ENCODE measurements at regions not wholly inside any gene's neighbourhood (a gene's known extent, or its start where the extent isn't known, plus 50 kb on each side); places are given as distances from the start of the nearest gene placed in this dataset.
"Not testable (repeated sequence)": the region's sequence is repeated elsewhere in the genome, so short reads cannot be mapped to it uniquely, and the experiment has no call there.

- Histone ChIP-seq H3K27ac (ENCODE audit: extremely low read depth, low read depth, low read length) (no peak overlapping the region), H3K4me3 (ENCODE audit: low read depth, low read length) (no peak overlapping the region), H3K4me1 (ENCODE audit: control insufficient read depth, insufficient read depth, low read length) (no peaks in the 10 kb centered on the region), H3K9me3 (ENCODE audit: control insufficient read depth, insufficient read depth, low read depth, low read length) (no peaks in the 10 kb centered on the region), H3K36me3 (ENCODE audit: control insufficient read depth in 2 of 2, insufficient read depth in 1 of 2, low read length in 2 of 2) (no peaks in the 10 kb centered on the region)
- CTCF ChIA-PET, result interaction anchor here (0.6 to 1.1 kb wide), 2 partner anchors 12 to 38 kb away, joined by 3 read pairs; no protein-coding TSS in a partner anchor
- POLR2A ChIA-PET, result no interaction called here
- TF ChIP-seq ZSCAN16 (tag by site-specific recombination; IDR thresholded peaks at IDR 0.05) (no peak), ZBTB1 (tag by site-specific recombination; IDR thresholded peaks at IDR 0.05) (no peak), ZNF785 (tag by site-specific recombination; IDR thresholded peaks at IDR 0.05) (no peak), ZNF677 (tag by site-specific recombination; IDR thresholded peaks at IDR 0.05) (no peak), ZNF114 (tag by site-specific recombination; IDR thresholded peaks at IDR 0.05) (no peak)
These were observed 125.0 kb upstream of the FAR2 start for GRCh38 chr12:29024117-29024516.

- no peaks in the 10 kb centered on the region for H3K4me1 ChIP-seq (ENCODE audit: control insufficient read depth, insufficient read depth, low read length)
- TF ChIP-seq ZFP41 (tag by site-specific recombination; IDR thresholded peaks at IDR 0.05; ENCODE audit: borderline replicate concordance) (no peak), ZIC2 (tag by site-specific recombination; IDR thresholded peaks at IDR 0.05) (no peak), ZNF548 (tag by site-specific recombination; IDR thresholded peaks at IDR 0.05) (no peak), SP7 (tag by site-specific recombination; IDR thresholded peaks at IDR 0.05) (no peak), ZBTB44 (tag by site-specific recombination; IDR thresholded peaks at IDR 0.05) (no peak), ZNF214 (tag by site-specific recombination; IDR thresholded peaks at IDR 0.05; ENCODE audit: borderline replicate concordance) (no peak)
- H3K4me3 ChIP-seq (ENCODE audit: low read depth, low read length), result no peak overlapping the region
- no peaks in the 10 kb centered on the region for H3K36me3 ChIP-seq (ENCODE audit: control insufficient read depth in 2 of 2, insufficient read depth in 1 of 2, low read length in 2 of 2)
- H3K27ac ChIP-seq (ENCODE audit: extremely low read depth, low read depth, low read length), result no peak overlapping the region
- POLR2A ChIA-PET, result no interaction called here
- CTCF ChIA-PET, result no interaction called here
- no peaks in the 10 kb centered on the region for H3K9me3 ChIP-seq (ENCODE audit: control insufficient read depth, insufficient read depth, low read depth, low read length)
These were observed 123.1 kb upstream of the FAR2 start for GRCh38 chr12:29025937-29026336.

GRCh38 chr12:29026419-29026818, 122.7 kb upstream of the FAR2 start:
- Histone ChIP-seq H3K27ac (ENCODE audit: extremely low read depth, low read depth, low read length) (no peak overlapping the region), H3K4me1 (ENCODE audit: control insufficient read depth, insufficient read depth, low read length) (no peaks in the 10 kb centered on the region), H3K9me3 (ENCODE audit: control insufficient read depth, insufficient read depth, low read depth, low read length) (no peaks in the 10 kb centered on the region), H3K36me3 (ENCODE audit: control insufficient read depth in 2 of 2, insufficient read depth in 1 of 2, low read length in 2 of 2) (no peaks in the 10 kb centered on the region), H3K4me3 (ENCODE audit: low read depth, low read length) (no peak overlapping the region)
- TF ChIP-seq FEZF1 (tag by site-specific recombination; IDR thresholded peaks at IDR 0.05) (no peak), SP7 (tag by site-specific recombination; IDR thresholded peaks at IDR 0.05) (no peak), ELK4 (IDR thresholded peaks at IDR 0.05; ENCODE audit: borderline replicate concordance, low read depth, low read length) (no peak), ZIC2 (tag by site-specific recombination; IDR thresholded peaks at IDR 0.05) (no peak), ZBTB7A (tag by site-specific recombination; IDR thresholded peaks at IDR 0.05; ENCODE audit: low read depth) (no peak), ZBTB26 (tag by site-specific recombination; optimal IDR thresholded peaks at IDR 0.05) (no peak), KLF9 (tag by site-specific recombination; IDR thresholded peaks at IDR 0.05; ENCODE audit: low read depth) (no peak), GLI4 (tag by site-specific recombination; IDR thresholded peaks at IDR 0.05) (no peak), ZNF707 (tag by site-specific recombination; IDR thresholded peaks at IDR 0.05) (no peak), ZFP37 (tag by site-specific recombination; IDR thresholded peaks at IDR 0.05) (no peak), ZNF223 (tag by site-specific recombination; IDR thresholded peaks at IDR 0.05) (no peak), ZNF626 (tag by site-specific recombination; IDR thresholded peaks at IDR 0.05) (no peak), ZBTB17 (tag by site-specific recombination; IDR thresholded peaks at IDR 0.05) (no peak), ZNF157 (tag by site-specific recombination; IDR thresholded peaks at IDR 0.05) (no peak)
- ChIA-PET CTCF (no interaction called here), POLR2A (no interaction called here)

- H3K36me3 ChIP-seq (ENCODE audit: control insufficient read depth in 2 of 2, insufficient read depth in 1 of 2, low read length in 2 of 2); H3K4me1 ChIP-seq (ENCODE audit: control insufficient read depth, insufficient read depth, low read length); POLR2A ChIA-PET; H3K4me3 ChIP-seq (ENCODE audit: low read depth, low read length); H3K27ac ChIP-seq (ENCODE audit: extremely low read depth, low read depth, low read length); H3K9me3 ChIP-seq (ENCODE audit: control insufficient read depth, insufficient read depth, low read depth, low read length): not testable (repeated sequence)
- CTCF ChIA-PET, result interaction anchor here (0.6 kb wide), 1 partner anchor 398 kb away, joined by 3 read pairs; no protein-coding TSS in a partner anchor
These were observed 119.6 kb upstream of the FAR2 start for GRCh38 chr12:29029484-29029883.

All from HEK293 (cell line).